GM10266 (cell line): ENCODE measurements at regions not wholly inside any gene's neighbourhood (a gene's known extent, or its start where the extent isn't known, plus 50 kb on each side); places are given as distances from the start of the nearest gene placed in this dataset.

Experiments
- DNase-seq: peaks from one replicate; pipeline ENCODE4 v3.0.0; 2012; ENCODE audit errors: extremely low spot score
- CTCF ChIP-seq: IDR thresholded peaks from 2 replicates; pipeline ENCODE4 v1.5.1; 2012; ENCODE audit warnings: mild to moderate bottlenecking, low read depth; ENCODE audit not compliant: control insufficient read depth, insufficient read depth; ENCODE audit errors: missing control alignments

DNA sequence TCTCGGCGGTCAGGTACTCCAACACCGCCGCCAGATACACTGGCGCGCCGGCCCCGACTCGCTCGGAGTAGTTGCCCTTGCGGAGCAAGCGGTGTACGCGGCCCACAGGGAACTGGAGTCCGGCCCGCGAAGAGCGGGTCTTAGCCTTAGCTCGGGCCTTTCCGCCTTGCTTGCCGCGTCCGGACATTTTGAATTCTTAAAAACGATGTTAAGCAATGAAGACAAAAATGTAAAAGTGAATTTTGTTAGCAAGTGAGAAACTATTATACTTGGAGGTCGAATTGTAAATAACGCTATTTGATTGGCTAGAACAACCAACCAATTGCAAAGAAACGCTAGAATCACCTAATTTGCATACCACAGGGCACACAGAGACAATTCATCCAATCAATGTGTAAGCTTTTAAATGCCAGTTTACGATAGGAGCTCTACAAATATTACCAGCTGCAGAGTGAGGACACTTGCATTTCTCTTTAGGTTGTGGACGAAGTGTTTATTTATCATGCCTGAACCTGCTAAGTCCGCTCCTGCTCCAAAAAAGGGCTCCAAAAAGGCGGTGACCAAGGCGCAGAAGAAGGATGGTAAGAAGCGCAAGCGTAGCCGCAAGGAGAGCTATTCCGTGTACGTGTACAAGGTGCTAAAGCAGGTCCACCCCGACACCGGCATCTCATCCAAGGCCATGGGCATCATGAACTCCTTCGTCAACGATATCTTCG is 112.0 kb downstream of the HFE start:
- DNase-seq = peak; percentile 73
- no peak for TF ChIP-seq CTCF

DNA sequence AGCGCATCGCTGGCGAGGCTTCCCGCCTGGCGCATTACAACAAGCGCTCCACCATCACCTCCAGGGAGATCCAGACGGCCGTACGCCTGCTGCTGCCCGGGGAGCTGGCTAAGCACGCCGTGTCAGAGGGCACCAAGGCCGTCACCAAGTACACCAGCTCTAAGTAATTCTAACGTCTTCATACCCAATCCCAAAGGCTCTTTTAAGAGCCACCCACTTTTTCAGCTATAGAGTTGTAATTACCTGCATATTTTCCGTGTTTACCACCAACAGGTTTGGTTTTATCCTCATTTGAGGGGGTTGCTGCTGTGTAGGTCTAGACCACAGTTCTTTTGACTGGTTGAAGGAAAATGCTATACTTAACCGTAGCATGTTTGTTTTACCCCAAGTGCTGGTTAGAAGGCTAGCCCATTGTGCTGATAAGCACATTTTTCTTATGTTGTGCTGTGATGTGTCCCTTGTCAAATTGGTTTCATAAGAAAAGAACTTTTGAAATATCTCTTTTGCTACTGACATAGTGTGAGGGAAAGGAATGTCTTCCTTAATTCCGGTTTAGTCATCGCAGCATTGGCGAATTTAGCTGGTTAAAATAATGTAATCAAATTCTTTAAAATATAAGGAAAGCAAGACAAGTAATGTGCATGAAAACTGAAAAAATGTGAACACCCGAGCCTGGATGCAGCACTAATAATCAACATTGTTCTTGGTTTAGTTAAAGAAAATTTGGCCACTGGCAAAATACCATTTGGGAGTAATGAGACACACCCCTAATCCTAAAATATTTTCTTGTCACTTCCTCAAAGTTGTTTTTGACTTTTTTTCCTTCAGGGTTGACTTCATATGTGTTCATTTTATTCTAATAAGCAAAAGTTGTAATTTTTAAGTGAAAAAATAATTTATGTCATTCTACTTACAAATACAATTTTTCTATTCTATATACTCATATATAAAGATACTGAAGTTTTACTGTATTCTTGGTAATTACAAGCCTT is 112.8 kb downstream of the HFE start:
- no peak for DNase-seq
- TF ChIP-seq CTCF = no peak

GRCh38 chr6:26200918-26201721 is 113.9 kb downstream of the HFE start:
- no peak for TF ChIP-seq CTCF
- no peak for DNase-seq

DNA sequence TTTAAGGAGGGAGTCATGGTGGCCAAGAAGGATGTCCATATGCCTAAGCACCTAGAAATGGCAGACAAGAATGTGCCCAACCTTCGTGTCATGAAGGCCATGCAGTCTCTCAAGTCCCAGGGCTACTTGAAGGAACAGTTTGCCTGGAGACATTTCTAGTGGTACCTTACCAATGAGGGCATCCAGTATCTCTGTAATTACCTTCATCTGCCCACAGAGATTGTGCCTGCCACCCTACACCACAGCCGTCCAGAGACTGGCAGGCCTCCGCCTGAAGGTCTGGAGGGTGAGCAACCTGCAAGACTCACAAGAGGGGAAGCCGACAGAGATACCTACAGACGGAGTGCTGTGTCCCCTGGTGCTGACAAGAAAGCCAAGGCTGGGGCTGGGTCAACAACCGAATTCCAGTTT is 115.0 kb downstream of the HFE start:
- no peak for DNase-seq
- TF ChIP-seq CTCF = no peak

DNA sequence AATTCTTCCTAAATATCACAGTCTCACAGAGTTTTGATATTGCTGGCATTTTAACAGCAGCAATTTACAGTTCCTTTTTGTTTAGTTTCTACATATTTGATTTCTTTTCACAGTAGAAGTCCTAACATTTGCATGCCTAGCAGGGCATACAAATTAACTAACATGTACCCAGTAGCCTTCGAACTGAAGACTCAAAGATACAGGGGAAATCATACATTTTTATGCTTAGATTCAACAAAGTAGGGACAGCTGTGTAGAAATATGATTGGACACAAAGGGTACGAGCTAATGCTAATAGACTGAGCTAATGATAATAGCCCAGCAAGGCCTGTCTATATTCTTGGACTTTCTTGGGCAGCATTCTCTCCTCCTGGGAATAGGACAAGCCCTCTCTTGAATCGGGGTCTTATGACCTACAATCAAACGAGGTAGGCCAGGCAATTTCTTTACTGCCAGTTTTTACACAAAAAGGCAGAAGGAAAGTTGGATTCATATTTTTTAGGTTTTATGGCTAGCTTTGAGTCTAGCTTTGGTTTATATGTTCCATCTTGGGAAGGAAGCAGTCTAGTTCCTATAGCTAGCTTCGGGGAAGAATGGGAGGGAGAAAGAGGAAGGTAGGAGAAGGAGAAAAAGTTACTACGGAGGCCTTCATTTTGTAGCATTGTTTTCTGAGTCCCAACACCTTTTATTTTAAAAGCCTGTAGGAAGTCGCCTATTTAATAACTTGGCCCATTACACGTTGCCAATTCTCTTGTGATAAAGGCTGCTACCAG is 115.8 kb downstream of the HFE start:
- TF ChIP-seq CTCF = no peak

GRCh38 chr6:26204332-26205160 is 117.3 kb downstream of the HFE start:
- peak; percentile 76 for DNase-seq
- peak; percentile 36 for TF ChIP-seq CTCF

More for the DNA sequence above, 115.8 kb downstream of the HFE start:
- no peak for DNase-seq
